Thoracic aorta (tissue), 2 donors: ENCODE measurements at regions not wholly inside any gene's neighbourhood (a gene's known extent, or its start where the extent isn't known, plus 50 kb on each side); places are given as distances from the start of the nearest gene placed in this dataset.

ENCODE experiments used
- ATAC-seq: fragments of 150-250 bp; one replicate; pipeline ENCODE4 v1.8.0; 2017; ENCODE audit warnings: low read depth; ENCODE audit not compliant: insufficient number of reproducible peaks, low FRiP score
- DNase-seq: peaks from one replicate; pipeline ENCODE4 v3.0.0-alpha.2; 2020; ENCODE audit warnings: low spot score
- H3K27ac ChIP-seq, 2 donors: fragments of 200-600 bp; sonication (generic); 1 replicate in 1 of 2; 2 replicates in 1 of 2; pipeline ENCODE4 v1.5.1; 2016; ENCODE audit warnings: mild to moderate bottlenecking in 2 of 2, moderate library complexity in 2 of 2
- H3K27me3 ChIP-seq: fragments of 200-600 bp; sonication (generic); replicated peaks from 2 replicates; pipeline ENCODE4 v1.6.0; 2016; ENCODE audit warnings: mild to moderate bottlenecking; ENCODE audit not compliant: insufficient read depth
- H3K36me3 ChIP-seq: fragments of 200-600 bp; sonication (generic); one replicate; pipeline ENCODE4 v1.5.1; 2016
- H3K4me1 ChIP-seq, 2 donors: fragments of 200-600 bp; sonication (generic); 1 replicate in 1 of 2; 2 replicates in 1 of 2; pipeline versions ENCODE4 v1.5.1 to v1.6.0; 2016; ENCODE audit warnings: low read depth in 2 of 2, mild to moderate bottlenecking in 1 of 2; ENCODE audit not compliant: control insufficient read depth in 1 of 2
- H3K4me3 ChIP-seq: fragments of 200-600 bp; sonication (generic); 2 replicates; pipeline ENCODE4 v1.5.1; 2016; ENCODE audit warnings: mild to moderate bottlenecking
- H3K9me3 ChIP-seq: fragments of 200-600 bp; sonication (generic); 2 replicates; pipeline ENCODE4 v1.5.1; 2016
- CTCF ChIP-seq: fragments of 200-600 bp; sonication (generic); IDR thresholded peaks from one replicate; pipeline ENCODE4 v1.5.1; 2019; ENCODE audit warnings: antibody characterized with exemption

GRCh38 chr4:89579771-89580170 lies 257.2 kb downstream of the SNCA start:
- Histone ChIP-seq H3K27ac (no peak overlapping the region), H3K9me3 (no peaks in the 10 kb centered on the region), H3K4me3 (no peak overlapping the region), H3K27me3 (no peaks in the 10 kb centered on the region), H3K4me1 (no peaks in the 10 kb centered on the region), H3K36me3 (no peaks in the 10 kb centered on the region)
- ATAC-seq (no peak), DNase-seq (no peak)
- TF ChIP-seq CTCF = no peak

GRCh38 chr4:89576246-89576645 lies 260.7 kb downstream of the SNCA start:
- Histone ChIP-seq H3K9me3 (no peaks in the 10 kb centered on the region), H3K4me3 (no peak overlapping the region), H3K4me1 (no peaks in the 10 kb centered on the region), H3K36me3 (no peaks in the 10 kb centered on the region), H3K27me3 (no peaks in the 10 kb centered on the region), H3K27ac (no peak overlapping the region)
- TF ChIP-seq CTCF = no peak
- DNase-seq (no peak), ATAC-seq (no peak)

GRCh38 chr4:89575840-89576239 lies 261.1 kb downstream of the SNCA start:
- H3K27ac ChIP-seq = no peak overlapping the region
- ATAC-seq (no peak), DNase-seq (no peak)
- no peaks in the 10 kb centered on the region for H3K4me1 ChIP-seq
- H3K27me3 ChIP-seq = no peaks in the 10 kb centered on the region
- H3K4me3 ChIP-seq = no peak overlapping the region
- no peaks in the 10 kb centered on the region for H3K36me3 ChIP-seq
- no peak for TF ChIP-seq CTCF
- H3K9me3 ChIP-seq = no peaks in the 10 kb centered on the region

- TF ChIP-seq CTCF = no peak
- no peak overlapping the region for H3K4me3 ChIP-seq
- no peak for DNase-seq
- H3K27ac ChIP-seq = no peak overlapping the region
- no peaks in the 10 kb centered on the region for H3K4me1 ChIP-seq
- H3K36me3 ChIP-seq = no peaks in the 10 kb centered on the region
- no peak for ATAC-seq
- H3K9me3 ChIP-seq = no peaks in the 10 kb centered on the region
- no peaks in the 10 kb centered on the region for H3K27me3 ChIP-seq
Observed at GRCh38 chr4:89574176-89574575, 262.8 kb downstream of the SNCA start.

GRCh38 chr4:89573656-89574055 lies 263.3 kb downstream of the SNCA start:
- no peaks in the 10 kb centered on the region for H3K27me3 ChIP-seq
- no peaks in the 10 kb centered on the region for H3K9me3 ChIP-seq
- no peak for ATAC-seq
- H3K4me3 ChIP-seq = no peak overlapping the region
- H3K27ac ChIP-seq = no peak overlapping the region
- DNase-seq = no peak
- H3K36me3 ChIP-seq = no peaks in the 10 kb centered on the region
- H3K4me1 ChIP-seq = no peaks in the 10 kb centered on the region
- no peak for TF ChIP-seq CTCF
